ENCODE measurements at regions not wholly inside any gene's neighbourhood (a gene's known extent, or its start where the extent isn't known, plus 50 kb on each side); places are given as distances from the start of the nearest gene placed in this dataset.

DNA sequence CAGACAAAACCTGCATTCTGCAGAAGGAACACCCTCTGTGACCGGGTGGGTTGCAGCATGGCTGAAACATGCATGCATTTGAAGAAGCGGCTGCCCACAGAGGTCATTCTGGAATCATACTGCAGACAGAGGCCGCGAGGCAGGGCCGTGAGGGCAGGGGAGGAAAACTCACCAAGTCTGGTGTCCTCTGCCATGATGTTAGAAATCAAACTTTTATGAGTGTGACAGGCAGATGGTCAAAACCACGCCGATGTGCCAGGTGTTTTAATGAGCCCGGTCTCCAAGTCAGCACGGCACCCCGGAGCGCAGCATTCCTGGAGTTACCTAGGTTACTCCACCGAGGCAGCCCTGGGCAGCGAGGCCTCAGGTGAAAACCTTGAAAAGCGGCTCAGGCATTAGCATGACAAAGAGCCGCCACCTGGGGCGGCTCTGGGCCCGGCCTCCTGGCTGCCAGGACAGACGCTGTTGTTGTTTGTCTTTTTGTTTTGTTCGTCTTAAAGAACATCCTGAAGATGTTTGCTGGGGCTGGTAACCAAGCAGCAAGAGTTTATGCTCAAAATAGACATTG is 255.6 kb downstream of the ERMARD start:
- TF ChIP-seq, protein P1, sequence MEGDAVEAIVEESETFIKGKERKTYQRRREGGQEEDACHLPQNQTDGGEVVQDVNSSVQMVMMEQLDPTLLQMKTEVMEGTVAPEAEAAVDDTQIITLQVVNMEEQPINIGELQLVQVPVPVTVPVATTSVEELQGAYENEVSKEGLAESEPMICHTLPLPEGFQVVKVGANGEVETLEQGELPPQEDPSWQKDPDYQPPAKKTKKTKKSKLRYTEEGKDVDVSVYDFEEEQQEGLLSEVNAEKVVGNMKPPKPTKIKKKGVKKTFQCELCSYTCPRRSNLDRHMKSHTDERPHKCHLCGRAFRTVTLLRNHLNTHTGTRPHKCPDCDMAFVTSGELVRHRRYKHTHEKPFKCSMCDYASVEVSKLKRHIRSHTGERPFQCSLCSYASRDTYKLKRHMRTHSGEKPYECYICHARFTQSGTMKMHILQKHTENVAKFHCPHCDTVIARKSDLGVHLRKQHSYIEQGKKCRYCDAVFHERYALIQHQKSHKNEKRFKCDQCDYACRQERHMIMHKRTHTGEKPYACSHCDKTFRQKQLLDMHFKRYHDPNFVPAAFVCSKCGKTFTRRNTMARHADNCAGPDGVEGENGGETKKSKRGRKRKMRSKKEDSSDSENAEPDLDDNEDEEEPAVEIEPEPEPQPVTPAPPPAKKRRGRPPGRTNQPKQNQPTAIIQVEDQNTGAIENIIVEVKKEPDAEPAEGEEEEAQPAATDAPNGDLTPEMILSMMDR (IDR thresholded peaks at IDR 0.05): no peak
- no peak for TF ChIP-seq POLR2A (IDR thresholded peaks at IDR 0.05)
